Loucy (cell line): ENCODE measurements at regions not wholly inside any gene's neighbourhood (a gene's known extent, or its start where the extent isn't known, plus 50 kb on each side); places are given as distances from the start of the nearest gene placed in this dataset.

Experiments used
- EZH2phosphoT487 ChIP-seq: fragments of 200-600 bp; IDR thresholded peaks from 2 replicates; pipeline ENCODE4 v1.6.1; 2018; ENCODE audit warnings: antibody characterized with exemption, mild to moderate bottlenecking, moderate library complexity, borderline replicate concordance
- TF ChIP-seq, protein P1 (sequence below): fragments of 200-600 bp; sonication (generic); conservative IDR thresholded peaks from 2 replicates; pipeline ENCODE4 v1.5.1; 2014; ENCODE audit warnings: mild to moderate bottlenecking, antibody characterized with exemption, low read length

- TF ChIP-seq, protein P1, sequence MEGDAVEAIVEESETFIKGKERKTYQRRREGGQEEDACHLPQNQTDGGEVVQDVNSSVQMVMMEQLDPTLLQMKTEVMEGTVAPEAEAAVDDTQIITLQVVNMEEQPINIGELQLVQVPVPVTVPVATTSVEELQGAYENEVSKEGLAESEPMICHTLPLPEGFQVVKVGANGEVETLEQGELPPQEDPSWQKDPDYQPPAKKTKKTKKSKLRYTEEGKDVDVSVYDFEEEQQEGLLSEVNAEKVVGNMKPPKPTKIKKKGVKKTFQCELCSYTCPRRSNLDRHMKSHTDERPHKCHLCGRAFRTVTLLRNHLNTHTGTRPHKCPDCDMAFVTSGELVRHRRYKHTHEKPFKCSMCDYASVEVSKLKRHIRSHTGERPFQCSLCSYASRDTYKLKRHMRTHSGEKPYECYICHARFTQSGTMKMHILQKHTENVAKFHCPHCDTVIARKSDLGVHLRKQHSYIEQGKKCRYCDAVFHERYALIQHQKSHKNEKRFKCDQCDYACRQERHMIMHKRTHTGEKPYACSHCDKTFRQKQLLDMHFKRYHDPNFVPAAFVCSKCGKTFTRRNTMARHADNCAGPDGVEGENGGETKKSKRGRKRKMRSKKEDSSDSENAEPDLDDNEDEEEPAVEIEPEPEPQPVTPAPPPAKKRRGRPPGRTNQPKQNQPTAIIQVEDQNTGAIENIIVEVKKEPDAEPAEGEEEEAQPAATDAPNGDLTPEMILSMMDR, result no peak
- TF ChIP-seq EZH2phosphoT487, result no peak
These were observed 341.0 kb upstream of the EEF2KMT start for GRCh38 chr16:5438591-5438990.
